Muscle of arm (tissue), 1 donor: ENCODE measurements at regions not wholly inside any gene's neighbourhood (a gene's known extent, or its start where the extent isn't known, plus 50 kb on each side); places are given as distances from the start of the nearest gene placed in this dataset.

Experiments
- DNase-seq: peaks from one replicate; pipeline ENCODE4 v3.0.0-alpha.2; 2013

DNA sequence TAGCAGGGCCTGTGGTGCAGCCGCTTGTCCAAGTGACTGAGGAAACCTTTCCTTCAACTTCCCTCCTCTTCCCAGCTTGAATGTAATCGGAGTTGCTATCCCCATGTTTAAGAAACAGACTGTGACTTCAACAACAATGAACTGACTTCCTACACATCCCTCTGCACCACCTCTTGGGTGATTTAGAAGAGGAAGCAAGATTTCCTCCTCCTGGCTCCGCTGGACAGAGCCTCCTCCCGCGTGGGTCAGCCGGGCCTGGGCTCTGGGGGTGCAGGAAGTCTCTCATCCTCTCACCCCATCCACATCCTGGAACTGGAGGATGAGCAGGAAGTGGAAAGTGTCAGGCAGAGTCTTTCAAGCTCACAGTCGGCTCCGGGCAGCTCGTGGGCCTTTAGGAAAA lies 84.3 kb downstream of the GATA6 start:
- DNase-seq = peak; percentile 3

DNA sequence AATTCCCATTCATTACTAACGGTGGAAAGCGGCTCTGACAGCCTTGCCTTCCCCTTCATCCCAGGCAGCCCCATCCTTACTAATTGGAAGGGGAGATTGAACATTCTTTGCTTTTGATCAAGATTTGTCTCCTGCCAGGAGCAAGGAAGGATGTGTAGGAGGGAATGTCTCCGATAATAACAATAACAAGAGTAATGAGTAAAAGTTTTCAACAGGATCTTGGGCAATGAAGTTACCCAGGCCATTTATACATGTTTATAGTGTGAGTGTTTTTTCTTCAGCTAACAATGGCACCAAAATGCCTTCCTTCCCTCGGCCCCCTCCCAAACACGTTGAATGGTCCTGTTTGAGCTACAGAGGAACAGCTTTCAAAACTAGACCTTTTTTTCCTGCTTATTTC lies 83.8 kb downstream of the GATA6 start:
- DNase-seq = no peak
